ENCODE measurements at regions not wholly inside any gene's neighbourhood (a gene's known extent, or its start where the extent isn't known, plus 50 kb on each side); places are given as distances from the start of the nearest gene placed in this dataset.

GRCh38 chr20:39668038-39668437 lies 705.9 kb downstream of the DHX35 start:
- no peak for TF ChIP-seq CTCF (IDR thresholded peaks at IDR 0.05)
- H3K27me3 Mint-ChIP-seq (ENCODE audit: low read depth in 3 of 3) = peaks cover 0 to 1% (median 0%) of the 10 kb centered on the region in 3 donors
- no peaks in the 10 kb centered on the region for H3K36me3 Mint-ChIP-seq
- Histone ChIP-seq H3K9me3 (replicated peaks in 1 of 2; ENCODE audit: control insufficient read depth in 1 of 2, insufficient read depth in 1 of 2, low read length in 2 of 2) (no peaks in the 10 kb centered on the region), H4K20me1 (ENCODE audit: insufficient read depth, low read length) (no peaks in the 10 kb centered on the region), H2AFZ (ENCODE audit: insufficient read depth, low read depth, low read length, poor library complexity, severe bottlenecking) (no peak overlapping the region), H3K27ac (ENCODE audit: low read depth in 1 of 2, low read length in 2 of 2) (no peak overlapping the region), H3K79me2 (ENCODE audit: insufficient read depth, low read length) (no peaks in the 10 kb centered on the region), H3K4me3 (replicated peaks in 1 of 3; ENCODE audit: low read depth in 2 of 3, low read length in 3 of 3) (no peak overlapping the region), H3K4me1 (ENCODE audit: control insufficient read depth in 1 of 2, insufficient read depth in 2 of 2, low read length in 2 of 2) (no peaks in the 10 kb centered on the region), H3K9ac (ENCODE audit: insufficient read depth, low read length, poor library complexity, severe bottlenecking) (no peak overlapping the region), H3K36me3 (replicated peaks in 1 of 2; ENCODE audit: control insufficient read depth in 1 of 2, insufficient read depth in 2 of 2, low read length in 2 of 2) (no peaks in the 10 kb centered on the region), H3K27me3 (ENCODE audit: control insufficient read depth in 2 of 2, insufficient read depth in 2 of 2, low read length in 2 of 2) (no peaks in the 10 kb centered on the region), H3K4me2 (replicated peaks; ENCODE audit: extremely low read depth, low read length, poor library complexity, severe bottlenecking) (no peak overlapping the region)
- H3K27ac Mint-ChIP-seq = no peak overlapping the region
- H3K9me3 Mint-ChIP-seq = peaks cover 0 to 7% (median 1%) of the 10 kb centered on the region in 7 donors
- intact Hi-C loops (cut with micrococcal nuclease) = no loop called here
- WGBS (ENCODE audit: insufficient coverage) = 83% methylated on average over 1 of the region's 3 CpGs
- H3K4me3 Mint-ChIP-seq = no peak overlapping the region
- no peak for DNase-seq
- H3K4me1 Mint-ChIP-seq = no peaks in the 10 kb centered on the region

- no peaks in the 10 kb centered on the region for H3K79me2 ChIP-seq (ENCODE audit: insufficient read depth, low read length)
- no peak overlapping the region for H3K4me2 ChIP-seq (replicated peaks; ENCODE audit: extremely low read depth, low read length, poor library complexity, severe bottlenecking)
- Mint-ChIP-seq H3K4me3 (no peak overlapping the region), H3K27ac (no peak overlapping the region), H3K36me3 (no peaks in the 10 kb centered on the region), H3K27me3 (ENCODE audit: low read depth in 3 of 3) (peaks cover 0 to 2% (median 1%) of the 10 kb centered on the region in 3 donors), H3K9me3 (peaks cover 0 to 10% (median 3%) of the 10 kb centered on the region in 7 donors), H3K4me1 (no peaks in the 10 kb centered on the region)
- no peaks in the 10 kb centered on the region for H3K27me3 ChIP-seq (ENCODE audit: control insufficient read depth in 2 of 2, insufficient read depth in 2 of 2, low read length in 2 of 2)
- H4K20me1 ChIP-seq (ENCODE audit: insufficient read depth, low read length) = no peaks in the 10 kb centered on the region
- no peak overlapping the region for H3K4me3 ChIP-seq (replicated peaks in 1 of 3; ENCODE audit: low read depth in 2 of 3, low read length in 3 of 3)
- H2AFZ ChIP-seq (ENCODE audit: insufficient read depth, low read depth, low read length, poor library complexity, severe bottlenecking) = no peak overlapping the region
- WGBS (ENCODE audit: insufficient coverage) = 33% methylated on average over 1 of the region's 1 CpG
- H3K36me3 ChIP-seq (replicated peaks in 1 of 2; ENCODE audit: control insufficient read depth in 1 of 2, insufficient read depth in 2 of 2, low read length in 2 of 2) = no peaks in the 10 kb centered on the region
- H3K9ac ChIP-seq (ENCODE audit: insufficient read depth, low read length, poor library complexity, severe bottlenecking) = no peak overlapping the region
- no peak for TF ChIP-seq CTCF (IDR thresholded peaks at IDR 0.05)
- no peaks in the 10 kb centered on the region for H3K4me1 ChIP-seq (ENCODE audit: control insufficient read depth in 1 of 2, insufficient read depth in 2 of 2, low read length in 2 of 2)
- no peak overlapping the region for H3K27ac ChIP-seq (ENCODE audit: low read depth in 1 of 2, low read length in 2 of 2)
- peaks cover 4 to 5% of the 10 kb centered on the region in 2 donors for H3K9me3 ChIP-seq (replicated peaks in 1 of 2; ENCODE audit: control insufficient read depth in 1 of 2, insufficient read depth in 1 of 2, low read length in 2 of 2)
- no peak for DNase-seq
- intact Hi-C loops (cut with micrococcal nuclease) = no loop called here
Measured at GRCh38 chr20:39661833-39662232, 699.7 kb downstream of the DHX35 start.
